ENCODE measurements at regions not wholly inside any gene's neighbourhood (a gene's known extent, or its start where the extent isn't known, plus 50 kb on each side); places are given as distances from the start of the nearest gene placed in this dataset.

DNA sequence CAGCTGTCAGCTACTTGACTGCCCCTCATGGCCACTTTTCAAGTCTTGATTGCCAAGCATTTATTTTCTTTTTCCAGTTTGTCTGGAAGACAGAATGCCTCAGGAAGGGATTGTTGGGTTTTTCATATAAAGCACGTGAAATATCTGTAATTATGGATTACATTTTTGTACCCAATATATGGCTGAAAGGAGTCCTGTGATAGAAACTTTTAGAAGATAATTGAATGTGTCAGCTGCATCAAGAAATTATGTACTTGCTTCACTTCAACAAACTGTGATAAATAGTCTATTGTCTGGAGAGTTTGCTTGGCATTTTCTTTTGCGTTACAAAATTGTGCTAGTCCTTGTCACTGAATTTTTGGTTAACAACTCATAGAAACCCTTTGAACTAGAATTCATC lies 247.9 kb upstream of the SLCO3A1 start:
- TF ChIP-seq, protein P1, sequence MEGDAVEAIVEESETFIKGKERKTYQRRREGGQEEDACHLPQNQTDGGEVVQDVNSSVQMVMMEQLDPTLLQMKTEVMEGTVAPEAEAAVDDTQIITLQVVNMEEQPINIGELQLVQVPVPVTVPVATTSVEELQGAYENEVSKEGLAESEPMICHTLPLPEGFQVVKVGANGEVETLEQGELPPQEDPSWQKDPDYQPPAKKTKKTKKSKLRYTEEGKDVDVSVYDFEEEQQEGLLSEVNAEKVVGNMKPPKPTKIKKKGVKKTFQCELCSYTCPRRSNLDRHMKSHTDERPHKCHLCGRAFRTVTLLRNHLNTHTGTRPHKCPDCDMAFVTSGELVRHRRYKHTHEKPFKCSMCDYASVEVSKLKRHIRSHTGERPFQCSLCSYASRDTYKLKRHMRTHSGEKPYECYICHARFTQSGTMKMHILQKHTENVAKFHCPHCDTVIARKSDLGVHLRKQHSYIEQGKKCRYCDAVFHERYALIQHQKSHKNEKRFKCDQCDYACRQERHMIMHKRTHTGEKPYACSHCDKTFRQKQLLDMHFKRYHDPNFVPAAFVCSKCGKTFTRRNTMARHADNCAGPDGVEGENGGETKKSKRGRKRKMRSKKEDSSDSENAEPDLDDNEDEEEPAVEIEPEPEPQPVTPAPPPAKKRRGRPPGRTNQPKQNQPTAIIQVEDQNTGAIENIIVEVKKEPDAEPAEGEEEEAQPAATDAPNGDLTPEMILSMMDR (IDR thresholded peaks at IDR 0.05): no peak
- TF ChIP-seq EZH2phosphoT487 (IDR thresholded peaks at IDR 0.05): no peak
- TF ChIP-seq EZH2 (IDR thresholded peaks at IDR 0.05): no peak

All from neural progenitor cell (in vitro differentiated cells).